Medulla oblongata (tissue), 1 donor: ENCODE measurements at regions not wholly inside any gene's neighbourhood (a gene's known extent, or its start where the extent isn't known, plus 50 kb on each side); places are given as distances from the start of the nearest gene placed in this dataset.

ENCODE experiments used
- DNase-seq: peaks from one replicate; pipeline ENCODE4 v3.0.0-alpha.2; 2015; ENCODE audit errors: extremely low spot score

GRCh38 chr11:134908583-134908982 lies 496.5 kb upstream of the B3GAT1 start:
- DNase-seq, result no peak

GRCh38 chr11:134907636-134908035 lies 495.6 kb upstream of the B3GAT1 start:
- DNase-seq, result no peak

GRCh38 chr11:134906356-134906955 lies 494.4 kb upstream of the B3GAT1 start:
- DNase-seq, result no peak

- no peak for DNase-seq
Measured at GRCh38 chr11:134905928-134906327, 493.9 kb upstream of the B3GAT1 start.

GRCh38 chr11:134905517-134905916 lies 493.5 kb upstream of the B3GAT1 start:
- DNase-seq, result peak; percentile 44

- no peak for DNase-seq
Measured at GRCh38 chr11:134904103-134904790, 492.2 kb upstream of the B3GAT1 start.

- DNase-seq, result no peak
Measured at GRCh38 chr11:134901955-134902918, 490.2 kb upstream of the B3GAT1 start.

- no peak for DNase-seq
Measured at GRCh38 chr11:134901542-134901941, 489.5 kb upstream of the B3GAT1 start.

- DNase-seq, result no peak
Measured at GRCh38 chr11:134893810-134894685, 482.0 kb upstream of the B3GAT1 start.

GRCh38 chr11:134890446-134890845 lies 478.4 kb upstream of the B3GAT1 start:
- DNase-seq, result no peak

- DNase-seq, result no peak
Measured at GRCh38 chr11:134889832-134890231, 477.8 kb upstream of the B3GAT1 start.

- DNase-seq, result no peak
Measured at GRCh38 chr11:134888821-134889220, 476.8 kb upstream of the B3GAT1 start.

GRCh38 chr11:134887896-134888295 lies 475.9 kb upstream of the B3GAT1 start:
- DNase-seq, result no peak

- no peak for DNase-seq
Measured at GRCh38 chr11:134883484-134883883, 471.4 kb upstream of the B3GAT1 start.

- no peak for DNase-seq
Measured at GRCh38 chr11:134882671-134883297, 470.7 kb upstream of the B3GAT1 start.

GRCh38 chr11:134882141-134882540 lies 470.1 kb upstream of the B3GAT1 start:
- no peak for DNase-seq

GRCh38 chr11:134880788-134881187 lies 468.7 kb upstream of the B3GAT1 start:
- DNase-seq, result no peak

- no peak for DNase-seq
Measured at GRCh38 chr11:134879931-134880330, 467.9 kb upstream of the B3GAT1 start.

GRCh38 chr11:134879341-134879740 lies 467.3 kb upstream of the B3GAT1 start:
- no peak for DNase-seq

GRCh38 chr11:134878785-134879184 lies 466.7 kb upstream of the B3GAT1 start:
- no peak for DNase-seq

- DNase-seq, result no peak
Measured at GRCh38 chr11:134876226-134876625, 464.2 kb upstream of the B3GAT1 start.
